ENCODE measurements at regions not wholly inside any gene's neighbourhood (a gene's known extent, or its start where the extent isn't known, plus 50 kb on each side); places are given as distances from the start of the nearest gene placed in this dataset.
"Not testable (repeated sequence)": the region's sequence is repeated elsewhere in the genome, so short reads cannot be mapped to it uniquely, and the experiment has no call there.

DNA sequence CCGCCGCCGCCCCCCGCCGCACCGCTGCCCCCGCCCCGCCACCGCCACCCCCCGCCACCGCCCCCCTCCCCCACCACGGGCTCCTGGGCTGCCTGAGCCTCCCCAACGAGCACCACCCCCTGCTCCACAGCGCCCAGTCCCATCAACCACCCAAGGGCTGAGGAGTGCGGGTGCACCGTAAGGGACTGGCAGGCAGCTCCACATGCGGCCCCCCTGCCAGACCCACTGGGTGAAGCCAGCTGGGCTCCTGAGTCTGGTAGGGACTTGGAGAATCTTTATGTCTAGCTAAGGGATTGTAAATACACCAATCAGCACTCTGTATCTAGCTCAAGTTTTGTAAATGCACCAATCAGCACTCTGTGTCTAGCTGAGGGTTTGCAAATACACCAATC lies 76.7 kb downstream of the GADD45G start:
- not testable (repeated sequence) for TF ChIP-seq POLR2A, CTCF (IDR thresholded peaks at IDR 0.05)

Measured in testis (tissue), 2 donors.